Osteoblast (primary cell): ENCODE measurements at regions not wholly inside any gene's neighbourhood (a gene's known extent, or its start where the extent isn't known, plus 50 kb on each side); places are given as distances from the start of the nearest gene placed in this dataset.
A peak's percentile ranks its signal among the peaks of the same experiment; 100 is the strongest.

Experiments
- DNase-seq: peaks from one replicate; pipeline ENCODE4 v3.0.0; 2011; ENCODE audit warnings: low spot score, mixed read lengths; ENCODE audit not compliant: insufficient read length; ENCODE audit errors: missing footprints
- H2AFZ ChIP-seq: 2 replicates; pipeline ENCODE4 v1.6.0; 2011; ENCODE audit warnings: mild to moderate bottlenecking, low read length
- H3K27ac ChIP-seq: 2 replicates; pipeline ENCODE4 v1.5.1; 2011; ENCODE audit warnings: mild to moderate bottlenecking, low read depth, low read length, moderate library complexity
- H3K27me3 ChIP-seq: 2 replicates; pipeline ENCODE4 v1.6.0; 2012; ENCODE audit warnings: mild to moderate bottlenecking, control low read depth, inconsistent platforms, low read length, moderate library complexity; ENCODE audit not compliant: insufficient read depth
- H3K36me3 ChIP-seq: 2 replicates; pipeline ENCODE4 v1.5.1; 2011; ENCODE audit warnings: mild to moderate bottlenecking, low read length, control low read depth, moderate library complexity; ENCODE audit not compliant: insufficient read depth
- H3K4me1 ChIP-seq: 2 replicates; pipeline ENCODE4 v1.5.1; 2011; ENCODE audit warnings: mild to moderate bottlenecking, low read length, control low read depth, moderate library complexity; ENCODE audit not compliant: insufficient read depth
- H3K4me2 ChIP-seq: 2 replicates; pipeline ENCODE4 v1.6.0; 2011; ENCODE audit warnings: mild to moderate bottlenecking, low read length; ENCODE audit not compliant: insufficient read depth
- H3K4me3 ChIP-seq: fragments of 200-600 bp; sonication (generic); 3 replicates; pipeline ENCODE4 v1.5.1; 2012; ENCODE audit warnings: mild to moderate bottlenecking, low read length, inconsistent platforms; ENCODE audit not compliant: insufficient read depth
- H3K79me2 ChIP-seq: 2 replicates; pipeline ENCODE4 v1.6.0; 2012; ENCODE audit warnings: mild to moderate bottlenecking, low read length, control low read depth, inconsistent platforms; ENCODE audit not compliant: insufficient read depth
- H3K9me3 ChIP-seq: 2 replicates; pipeline ENCODE4 v1.5.1; 2011; ENCODE audit warnings: low read depth, low read length, control low read depth
- H4K20me1 ChIP-seq: 2 replicates; pipeline ENCODE4 v1.6.0; 2012; ENCODE audit warnings: mild to moderate bottlenecking, low read length, control low read depth; ENCODE audit not compliant: insufficient read depth
- CTCF ChIP-seq: IDR thresholded peaks from 2 replicates; pipeline ENCODE4 v1.5.1; 2011; ENCODE audit warnings: mild to moderate bottlenecking, low read depth, low read length, moderate library complexity; ENCODE audit errors: extremely low read depth

GRCh38 chr13:109384491-109385241 is 401.7 kb downstream of the IRS2 start:
- no peak overlapping the region for H2AFZ ChIP-seq
- peak overlapping the region; percentile 74 for H3K27ac ChIP-seq
- H3K4me1 ChIP-seq, result peaks cover 20% of the 10 kb centered on the region
- H3K27me3 ChIP-seq, result no peaks in the 10 kb centered on the region
- no peak overlapping the region for H3K4me3 ChIP-seq
- no peaks in the 10 kb centered on the region for H3K79me2 ChIP-seq
- no peaks in the 10 kb centered on the region for H4K20me1 ChIP-seq
- TF ChIP-seq CTCF, result no peak
- no peaks in the 10 kb centered on the region for H3K36me3 ChIP-seq
- H3K9me3 ChIP-seq, result no peaks in the 10 kb centered on the region
- no peak for DNase-seq
- H3K4me2 ChIP-seq, result no peak overlapping the region

GRCh38 chr13:109383683-109384082 is 402.7 kb downstream of the IRS2 start:
- H3K4me3 ChIP-seq, result no peak overlapping the region
- H4K20me1 ChIP-seq, result no peaks in the 10 kb centered on the region
- peak overlapping the region; percentile 74 for H3K27ac ChIP-seq
- no peaks in the 10 kb centered on the region for H3K36me3 ChIP-seq
- peaks cover 15% of the 10 kb centered on the region for H3K4me1 ChIP-seq
- no peak overlapping the region for H2AFZ ChIP-seq
- no peak for TF ChIP-seq CTCF
- H3K9me3 ChIP-seq, result no peaks in the 10 kb centered on the region
- H3K4me2 ChIP-seq, result no peak overlapping the region
- no peak for DNase-seq
- H3K79me2 ChIP-seq, result no peaks in the 10 kb centered on the region
- H3K27me3 ChIP-seq, result no peaks in the 10 kb centered on the region

GRCh38 chr13:109381546-109382180 is 404.7 kb downstream of the IRS2 start:
- H3K27me3 ChIP-seq, result no peaks in the 10 kb centered on the region
- peak overlapping the region; percentile 82 for H3K27ac ChIP-seq
- peak overlapping the region; percentile 59 for H2AFZ ChIP-seq
- H3K4me1 ChIP-seq, result peaks cover 15% of the 10 kb centered on the region
- no peaks in the 10 kb centered on the region for H3K9me3 ChIP-seq
- no peaks in the 10 kb centered on the region for H4K20me1 ChIP-seq
- no peaks in the 10 kb centered on the region for H3K36me3 ChIP-seq
- H3K4me3 ChIP-seq, result no peak overlapping the region
- TF ChIP-seq CTCF, result no peak
- H3K4me2 ChIP-seq, result peak overlapping the region; percentile 45
- H3K79me2 ChIP-seq, result no peaks in the 10 kb centered on the region
- no peak for DNase-seq

DNA sequence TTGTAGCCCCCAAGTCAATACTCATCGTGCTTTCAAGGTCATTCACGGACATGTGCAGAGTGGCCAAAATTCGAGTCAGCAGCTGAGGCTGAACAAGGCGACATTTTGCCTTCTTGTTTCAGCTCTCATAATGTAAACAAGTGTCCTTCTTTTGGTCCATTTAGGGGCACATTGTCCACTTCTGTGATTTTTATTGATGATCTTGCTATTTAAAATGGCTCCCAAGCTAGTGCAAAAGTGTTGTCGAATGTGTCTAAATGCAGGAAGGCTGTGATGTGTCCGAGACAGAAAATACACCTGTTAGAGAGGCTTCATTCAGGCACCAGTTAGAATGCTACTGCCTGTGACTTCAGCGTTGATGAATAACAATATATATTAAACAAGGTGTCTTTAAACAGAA is 405.9 kb downstream of the IRS2 start:
- Histone ChIP-seq H3K36me3 (no peaks in the 10 kb centered on the region), H4K20me1 (no peaks in the 10 kb centered on the region), H3K9me3 (no peaks in the 10 kb centered on the region), H3K27ac (no peak overlapping the region), H2AFZ (no peak overlapping the region), H3K4me1 (peaks cover 15% of the 10 kb centered on the region), H3K27me3 (no peaks in the 10 kb centered on the region), H3K79me2 (no peaks in the 10 kb centered on the region), H3K4me3 (no peak overlapping the region), H3K4me2 (no peak overlapping the region)
- DNase-seq, result peak; percentile 30
- TF ChIP-seq CTCF, result no peak
